HEK293 (cell line): ENCODE measurements at regions not wholly inside any gene's neighbourhood (a gene's known extent, or its start where the extent isn't known, plus 50 kb on each side); places are given as distances from the start of the nearest gene placed in this dataset.

Source experiments
- CTCF ChIA-PET: fragments of 350-600 bp; formaldehyde crosslinking; extraction: SDS; loops from one replicate; lab custom pipeline; 2021; ENCODE audit warnings: antibody characterized with exemption; lab: Yijun Ruan, JAX
- POLR2A ChIA-PET: fragments of 300-600 bp; formaldehyde crosslinking; extraction: SDS; loops from one replicate; lab custom pipeline; 2020; ENCODE audit warnings: antibody characterized with exemption, inconsistent platforms; lab: Yijun Ruan, JAX
- H3K27ac ChIP-seq: fragments of 200-500 bp; sonication (Bioruptor generic); 2 replicates; pipeline ENCODE4 v1.5.1; 2014; ENCODE audit warnings: low read depth, low read length, control low read depth, inconsistent platforms; ENCODE audit errors: extremely low read depth
- H3K36me3 ChIP-seq, 2 experiments: fragments of 200-500 bp in 1 of 2; sonication (Bioruptor generic) in 1 of 2; 1 replicate in 1 of 2; 2 replicates in 1 of 2; pipeline ENCODE4 v1.5.1; 2014 to 2017; ENCODE audit warnings: inconsistent platforms in 2 of 2, low read length in 2 of 2; ENCODE audit not compliant: control insufficient read depth in 2 of 2, insufficient read depth in 1 of 2
- H3K4me1 ChIP-seq: fragments of 200-500 bp; sonication (Bioruptor generic); 2 replicates; pipeline ENCODE4 v1.5.1; 2014; ENCODE audit warnings: mild to moderate bottlenecking, low read length, inconsistent platforms; ENCODE audit not compliant: control insufficient read depth, insufficient read depth
- H3K4me3 ChIP-seq: 2 replicates; pipeline ENCODE4 v1.5.1; 2011; ENCODE audit warnings: low read depth, mild to moderate bottlenecking, control low read depth, low read length, moderate library complexity
- H3K9me3 ChIP-seq: fragments of 200-500 bp; sonication (Bioruptor generic); 2 replicates; pipeline ENCODE4 v1.5.1; 2014; ENCODE audit warnings: low read depth, low read length, inconsistent platforms; ENCODE audit not compliant: control insufficient read depth, insufficient read depth
- GLI2 ChIP-seq: fragments of 450-650 bp; formaldehyde crosslinking; IDR thresholded peaks from 2 replicates; pipeline ENCODE4; 2017; ENCODE audit warnings: missing biosample characterization, missing genetic modification characterization, low read depth, borderline replicate concordance
- KLF10 ChIP-seq: fragments of 450-650 bp; IDR thresholded peaks from 2 replicates; pipeline ENCODE4 v1.5.1; 2018; ENCODE audit warnings: missing biosample characterization, mild to moderate bottlenecking, missing genetic modification characterization
- SALL2 ChIP-seq: fragments of 450-650 bp; formaldehyde crosslinking; IDR thresholded peaks from 2 replicates; pipeline ENCODE4 v1.5.0; 2017; ENCODE audit warnings: missing biosample characterization, mild to moderate bottlenecking, missing genetic modification characterization, borderline replicate concordance
- WT1 ChIP-seq: fragments of 450-650 bp; formaldehyde crosslinking; IDR thresholded peaks from 2 replicates; pipeline ENCODE4 v1.5.1; 2016; ENCODE audit warnings: missing biosample characterization, missing genetic modification characterization
- YY2 ChIP-seq: fragments of 450-650 bp; formaldehyde crosslinking; IDR thresholded peaks from 2 replicates; pipeline ENCODE4 v1.5.1; 2016; ENCODE audit warnings: missing biosample characterization, missing genetic modification characterization
- ZNF140 ChIP-seq: fragments of 450-650 bp; formaldehyde crosslinking; IDR thresholded peaks from 2 replicates; pipeline ENCODE4 v1.5.1; 2016; ENCODE audit warnings: missing biosample characterization, missing genetic modification characterization
- ZNF223 ChIP-seq: fragments of 450-650 bp; formaldehyde crosslinking; IDR thresholded peaks from 2 replicates; pipeline ENCODE4 v1.5.1; 2016; ENCODE audit warnings: missing biosample characterization, missing genetic modification characterization
- ZNF23 ChIP-seq: fragments of 450-650 bp; formaldehyde crosslinking; IDR thresholded peaks from 2 replicates; pipeline ENCODE4 v1.5.1; 2016; ENCODE audit warnings: missing biosample characterization, missing genetic modification characterization, borderline replicate concordance
- ZNF302 ChIP-seq: fragments of 450-650 bp; formaldehyde crosslinking; IDR thresholded peaks from 2 replicates; pipeline ENCODE4 v1.5.1; 2016; ENCODE audit warnings: missing biosample characterization, missing genetic modification characterization, low read depth
- ZNF324 ChIP-seq: fragments of 450-650 bp; formaldehyde crosslinking; IDR thresholded peaks from 2 replicates; pipeline ENCODE4 v1.5.1; 2016; ENCODE audit warnings: missing biosample characterization, missing genetic modification characterization
- ZNF354C ChIP-seq: fragments of 450-650 bp; formaldehyde crosslinking; IDR thresholded peaks from 2 replicates; pipeline ENCODE4 v1.5.1; 2016; ENCODE audit warnings: missing biosample characterization, missing genetic modification characterization, low read depth, borderline replicate concordance
- ZNF426 ChIP-seq: fragments of 450-650 bp; formaldehyde crosslinking; IDR thresholded peaks from 2 replicates; pipeline ENCODE4 v1.5.1; 2017; ENCODE audit warnings: missing biosample characterization, missing genetic modification characterization, mild to moderate bottlenecking, inconsistent platforms, moderate library complexity
- ZNF433 ChIP-seq: fragments of 450-650 bp; formaldehyde crosslinking; IDR thresholded peaks from 2 replicates; pipeline ENCODE4 v1.5.1; 2016; ENCODE audit warnings: missing biosample characterization, missing genetic modification characterization, low read depth
- ZNF514 ChIP-seq: fragments of 450-650 bp; formaldehyde crosslinking; IDR thresholded peaks from 2 replicates; pipeline ENCODE4 v1.5.1; 2016; ENCODE audit warnings: missing biosample characterization, missing genetic modification characterization
- ZNF529 ChIP-seq: fragments of 450-650 bp; formaldehyde crosslinking; IDR thresholded peaks from 2 replicates; pipeline ENCODE4 v1.5.1; 2017; ENCODE audit warnings: missing genetic modification characterization, missing biosample characterization; ENCODE audit not compliant: insufficient replicate concordance
- ZNF596 ChIP-seq: fragments of 450-650 bp; IDR thresholded peaks from 2 replicates; pipeline ENCODE4 v1.5.0; 2018; ENCODE audit warnings: missing biosample characterization, mild to moderate bottlenecking, missing genetic modification characterization, moderate library complexity
- ZNF626 ChIP-seq: fragments of 450-650 bp; sonication (Bioruptor Pico); formaldehyde crosslinking; IDR thresholded peaks from 2 replicates; pipeline ENCODE4 v1.5.1; 2018; ENCODE audit warnings: missing biosample characterization, missing genetic modification characterization, inconsistent platforms
- ZNF747 ChIP-seq: fragments of 450-650 bp; formaldehyde crosslinking; IDR thresholded peaks from 2 replicates; pipeline ENCODE4 v1.5.1; 2016; ENCODE audit warnings: missing biosample characterization, missing genetic modification characterization
- ZNF76 ChIP-seq: fragments of 450-650 bp; formaldehyde crosslinking; IDR thresholded peaks from 2 replicates; pipeline ENCODE4; 2016; ENCODE audit warnings: low read depth, missing biosample characterization, missing genetic modification characterization, borderline replicate concordance
- ZNF768 ChIP-seq: fragments of 450-650 bp; formaldehyde crosslinking; IDR thresholded peaks from 2 replicates; pipeline ENCODE4 v1.5.1; 2018; ENCODE audit warnings: missing biosample characterization, mild to moderate bottlenecking, missing genetic modification characterization
- ZNF785 ChIP-seq: fragments of 450-650 bp; formaldehyde crosslinking; IDR thresholded peaks from 2 replicates; pipeline ENCODE4 v1.5.1; 2016; ENCODE audit warnings: missing biosample characterization, missing genetic modification characterization
- TF ChIP-seq, protein P1 (sequence below): fragments of 450-650 bp; formaldehyde crosslinking; IDR thresholded peaks from 2 replicates; pipeline ENCODE4 v1.5.1; 2017; ENCODE audit warnings: missing biosample characterization, missing genetic modification characterization

DNA sequence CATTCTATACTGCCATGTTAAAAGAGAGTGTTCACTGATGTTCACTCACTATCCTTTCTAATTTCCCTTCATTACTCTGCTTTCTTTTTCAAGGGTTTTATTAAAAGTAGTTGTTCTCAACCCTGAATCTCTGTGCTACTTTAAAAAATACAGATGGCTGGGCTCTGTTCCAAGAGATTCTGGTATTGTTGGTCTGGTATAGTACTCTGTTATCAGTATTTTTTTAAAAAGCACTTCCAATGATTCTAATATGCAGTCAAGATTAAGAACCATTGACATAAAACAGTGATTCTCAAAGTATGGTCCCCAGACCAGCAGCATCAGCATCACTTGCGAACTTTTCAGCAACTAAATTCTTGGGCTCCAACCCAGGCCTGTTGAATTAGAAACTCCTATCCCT is 77.0 kb upstream of the STARD4 start (continued):
- TF ChIP-seq GLI2 (tag by site-specific recombination), result no peak
- TF ChIP-seq ZNF626 (tag by site-specific recombination), result no peak
- TF ChIP-seq ZNF324 (tag by site-specific recombination), result no peak
- TF ChIP-seq, all 188 proteins: peak for 0

DNA sequence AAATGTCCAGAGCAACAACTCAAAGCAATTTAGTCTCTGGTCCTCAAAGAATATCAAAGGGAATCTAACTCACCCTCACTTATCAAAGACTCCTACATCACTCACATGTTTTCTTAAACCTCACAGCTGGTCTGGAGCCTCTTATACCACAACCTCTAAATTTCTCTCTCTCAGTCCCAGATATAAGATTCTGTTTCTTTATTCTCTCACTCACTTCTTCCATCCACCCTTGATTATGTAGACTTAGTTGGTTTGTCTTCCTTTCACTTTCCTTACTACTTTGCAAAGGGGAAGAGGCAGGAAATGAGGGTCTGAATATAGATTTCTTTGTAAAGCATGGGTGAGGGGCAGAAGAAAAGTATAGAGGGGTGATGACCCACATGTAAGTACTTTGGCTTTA is 75.4 kb upstream of the STARD4 start:
- POLR2A ChIA-PET, result no interaction called here
- Histone ChIP-seq H3K9me3 (no peaks in the 10 kb centered on the region), H3K4me1 (no peaks in the 10 kb centered on the region), H3K36me3 (no peaks in the 10 kb centered on the region), H3K4me3 (no peak overlapping the region), H3K27ac (no peak overlapping the region)
- TF ChIP-seq ZNF514 (tag by site-specific recombination) (no peak), ZNF76 (tag by site-specific recombination) (no peak), ZNF596 (tag by site-specific recombination) (no peak), ZNF426 (tag by site-specific recombination) (no peak), YY2 (tag by site-specific recombination) (no peak), ZNF23 (tag by site-specific recombination) (no peak), ZNF302 (tag by site-specific recombination) (no peak), ZNF354C (tag by site-specific recombination) (no peak), ZNF747 (tag by site-specific recombination) (no peak), ZNF433 (tag by site-specific recombination) (no peak), ZNF768 (tag by site-specific recombination) (no peak), ZNF223 (tag by site-specific recombination) (no peak), WT1 (no peak), SALL2 (no peak), ZNF140 (tag by site-specific recombination) (no peak), KLF10 (tag by site-specific recombination) (no peak), ZNF529 (no peak)
- TF ChIP-seq, protein P1, sequence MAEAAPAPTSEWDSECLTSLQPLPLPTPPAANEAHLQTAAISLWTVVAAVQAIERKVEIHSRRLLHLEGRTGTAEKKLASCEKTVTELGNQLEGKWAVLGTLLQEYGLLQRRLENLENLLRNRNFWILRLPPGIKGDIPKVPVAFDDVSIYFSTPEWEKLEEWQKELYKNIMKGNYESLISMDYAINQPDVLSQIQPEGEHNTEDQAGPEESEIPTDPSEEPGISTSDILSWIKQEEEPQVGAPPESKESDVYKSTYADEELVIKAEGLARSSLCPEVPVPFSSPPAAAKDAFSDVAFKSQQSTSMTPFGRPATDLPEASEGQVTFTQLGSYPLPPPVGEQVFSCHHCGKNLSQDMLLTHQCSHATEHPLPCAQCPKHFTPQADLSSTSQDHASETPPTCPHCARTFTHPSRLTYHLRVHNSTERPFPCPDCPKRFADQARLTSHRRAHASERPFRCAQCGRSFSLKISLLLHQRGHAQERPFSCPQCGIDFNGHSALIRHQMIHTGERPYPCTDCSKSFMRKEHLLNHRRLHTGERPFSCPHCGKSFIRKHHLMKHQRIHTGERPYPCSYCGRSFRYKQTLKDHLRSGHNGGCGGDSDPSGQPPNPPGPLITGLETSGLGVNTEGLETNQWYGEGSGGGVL (tag by site-specific recombination), result no peak
- CTCF ChIA-PET, result no interaction called here

GRCh38 chr5:111585946-111586345 is 73.6 kb upstream of the STARD4 start:
- POLR2A ChIA-PET, result no interaction called here
- Histone ChIP-seq H3K27ac (no peak overlapping the region), H3K4me3 (no peak overlapping the region), H3K9me3 (no peaks in the 10 kb centered on the region), H3K4me1 (no peaks in the 10 kb centered on the region), H3K36me3 (no peaks in the 10 kb centered on the region)
- CTCF ChIA-PET, result interaction anchor here (0.7 kb wide), 1 partner anchor 15 kb away, joined by 3 read pairs; no protein-coding TSS in a partner anchor
- TF ChIP-seq ZNF785, result no peak
